ENCODE measurements at regions not wholly inside any gene's neighbourhood (a gene's known extent, or its start where the extent isn't known, plus 50 kb on each side); places are given as distances from the start of the nearest gene placed in this dataset.

DNA sequence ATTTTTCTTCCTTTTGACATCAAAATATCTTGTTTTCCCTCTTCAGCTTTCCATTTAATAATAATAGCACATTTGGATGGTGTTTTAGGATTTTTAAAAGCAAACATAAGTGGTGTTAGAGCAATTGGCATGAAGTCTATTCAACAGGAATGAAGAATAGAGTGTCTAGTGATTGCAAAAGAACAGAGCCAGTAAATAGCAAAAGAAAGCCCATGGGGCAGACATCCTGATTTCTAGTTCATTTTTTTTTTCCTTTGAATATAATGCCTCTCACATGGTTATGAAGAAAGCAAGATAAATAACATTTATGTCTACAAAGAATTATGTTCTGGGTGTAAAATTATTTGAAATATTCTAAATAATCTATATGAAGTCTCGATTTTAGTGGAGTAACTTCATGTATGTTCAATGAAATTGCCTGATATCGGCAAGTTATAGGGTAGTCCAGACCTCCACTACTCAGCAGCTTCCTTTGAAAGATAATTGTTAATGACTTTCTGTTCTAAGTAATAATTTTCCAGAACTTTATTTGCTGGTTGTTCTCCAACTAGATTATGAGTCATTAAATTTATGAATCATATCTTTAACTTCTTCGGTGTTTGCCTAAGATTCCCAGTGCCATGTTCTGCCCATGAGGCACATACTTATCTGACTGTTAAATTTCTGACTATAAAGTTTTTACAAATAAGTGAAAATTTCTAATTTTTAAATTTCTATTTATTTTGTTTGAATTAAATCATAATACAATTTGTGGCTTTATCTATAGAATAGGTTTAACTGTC, 587.9 kb downstream of the TLL1 start:
- TF ChIP-seq, protein P1, sequence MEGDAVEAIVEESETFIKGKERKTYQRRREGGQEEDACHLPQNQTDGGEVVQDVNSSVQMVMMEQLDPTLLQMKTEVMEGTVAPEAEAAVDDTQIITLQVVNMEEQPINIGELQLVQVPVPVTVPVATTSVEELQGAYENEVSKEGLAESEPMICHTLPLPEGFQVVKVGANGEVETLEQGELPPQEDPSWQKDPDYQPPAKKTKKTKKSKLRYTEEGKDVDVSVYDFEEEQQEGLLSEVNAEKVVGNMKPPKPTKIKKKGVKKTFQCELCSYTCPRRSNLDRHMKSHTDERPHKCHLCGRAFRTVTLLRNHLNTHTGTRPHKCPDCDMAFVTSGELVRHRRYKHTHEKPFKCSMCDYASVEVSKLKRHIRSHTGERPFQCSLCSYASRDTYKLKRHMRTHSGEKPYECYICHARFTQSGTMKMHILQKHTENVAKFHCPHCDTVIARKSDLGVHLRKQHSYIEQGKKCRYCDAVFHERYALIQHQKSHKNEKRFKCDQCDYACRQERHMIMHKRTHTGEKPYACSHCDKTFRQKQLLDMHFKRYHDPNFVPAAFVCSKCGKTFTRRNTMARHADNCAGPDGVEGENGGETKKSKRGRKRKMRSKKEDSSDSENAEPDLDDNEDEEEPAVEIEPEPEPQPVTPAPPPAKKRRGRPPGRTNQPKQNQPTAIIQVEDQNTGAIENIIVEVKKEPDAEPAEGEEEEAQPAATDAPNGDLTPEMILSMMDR (IDR thresholded peaks at IDR 0.05; ENCODE audit: insufficient read depth, low read length, poor library complexity, severe bottlenecking) = no peak
- TF ChIP-seq EZH2phosphoT487 (conservative IDR thresholded peaks at IDR 0.05; ENCODE audit: low read length) = no peak
- Histone ChIP-seq H3K27me3 (ENCODE audit: low read length) (no peaks in the 10 kb centered on the region), H3F3A (ENCODE audit: insufficient read depth) (no peaks in the 10 kb centered on the region), H3K9me2 (replicated peaks; ENCODE audit: insufficient read depth, low read length) (no peaks in the 10 kb centered on the region), H3K36me3 (ENCODE audit: low read length) (no peaks in the 10 kb centered on the region), H3K9ac (ENCODE audit: low read length) (no peak overlapping the region), H3K27ac (ENCODE audit: low read depth, low read length) (no peak overlapping the region), H3K79me2 (ENCODE audit: insufficient read depth, low read length) (no peaks in the 10 kb centered on the region), H4K20me1 (ENCODE audit: low read depth, low read length) (no peaks in the 10 kb centered on the region), H3K9me3 (ENCODE audit: insufficient read depth, low read length) (no peaks in the 10 kb centered on the region), H3K4me2 (ENCODE audit: low read depth, low read length, poor library complexity, severe bottlenecking) (no peak overlapping the region), H3K4me3 (ENCODE audit: insufficient read depth, low read length, poor library complexity, severe bottlenecking) (no peak overlapping the region), H2AFZ (ENCODE audit: low read depth, low read length, severe bottlenecking) (no peak overlapping the region)

DNA sequence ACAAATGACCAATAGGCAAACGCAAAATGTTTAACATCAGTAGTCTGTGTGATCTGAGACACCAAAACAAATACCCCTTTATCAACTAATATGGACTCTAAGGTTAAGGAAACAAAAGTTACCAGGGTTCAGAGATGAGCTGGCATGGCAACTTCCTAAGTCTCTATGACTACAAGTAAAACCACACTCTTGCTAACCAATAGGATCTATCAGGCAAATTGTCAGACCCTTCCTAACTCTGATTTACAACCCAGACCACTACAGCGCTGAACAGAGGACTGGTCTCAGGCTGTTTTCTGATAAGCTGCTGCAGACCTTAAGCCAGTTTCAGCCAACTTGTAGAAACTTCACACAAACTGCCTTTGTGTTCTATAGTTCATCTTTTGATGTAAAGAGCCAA, 608.0 kb downstream of the TLL1 start:
- H3F3A ChIP-seq (ENCODE audit: insufficient read depth) = no peaks in the 10 kb centered on the region
- no peaks in the 10 kb centered on the region for H3K36me3 ChIP-seq (ENCODE audit: low read length)
- no peak overlapping the region for H3K4me3 ChIP-seq (ENCODE audit: insufficient read depth, low read length, poor library complexity, severe bottlenecking)
- H3K9me3 ChIP-seq (ENCODE audit: insufficient read depth, low read length) = no peaks in the 10 kb centered on the region
- H2AFZ ChIP-seq (ENCODE audit: low read depth, low read length, severe bottlenecking) = no peak overlapping the region
- H4K20me1 ChIP-seq (ENCODE audit: low read depth, low read length) = no peaks in the 10 kb centered on the region
- H3K27ac ChIP-seq (ENCODE audit: low read depth, low read length) = no peak overlapping the region
- H3K79me2 ChIP-seq (ENCODE audit: insufficient read depth, low read length) = no peaks in the 10 kb centered on the region
- no peaks in the 10 kb centered on the region for H3K27me3 ChIP-seq (ENCODE audit: low read length)
- TF ChIP-seq, protein P1 (IDR thresholded peaks at IDR 0.05; ENCODE audit: insufficient read depth, low read length, poor library complexity, severe bottlenecking) = no peak
- TF ChIP-seq EZH2phosphoT487 (conservative IDR thresholded peaks at IDR 0.05; ENCODE audit: low read length) = no peak
- no peaks in the 10 kb centered on the region for H3K9me2 ChIP-seq (replicated peaks; ENCODE audit: insufficient read depth, low read length)
- H3K9ac ChIP-seq (ENCODE audit: low read length) = no peak overlapping the region
- H3K4me2 ChIP-seq (ENCODE audit: low read depth, low read length, poor library complexity, severe bottlenecking) = no peak overlapping the region

DNA sequence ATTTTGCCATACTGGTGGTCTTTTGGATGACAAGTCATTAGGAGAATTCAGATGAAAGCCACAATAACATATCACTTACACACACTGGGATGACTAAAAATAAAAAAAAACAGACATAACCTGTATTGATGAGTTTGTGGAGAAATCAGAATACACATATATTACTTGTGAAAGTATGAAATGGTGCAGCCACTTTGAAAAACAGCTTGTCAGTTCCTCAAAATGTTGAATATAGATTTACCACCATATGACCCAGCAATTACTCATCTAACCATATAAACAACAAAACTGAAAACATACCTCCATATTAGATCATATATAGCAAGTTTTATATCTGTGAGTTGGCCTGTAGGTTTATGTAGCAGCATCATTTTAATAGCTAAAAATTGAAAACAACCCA, 608.7 kb downstream of the TLL1 start:
- Histone ChIP-seq H3K9me2 (replicated peaks; ENCODE audit: insufficient read depth, low read length) (no peaks in the 10 kb centered on the region), H3K9me3 (ENCODE audit: insufficient read depth, low read length) (no peaks in the 10 kb centered on the region), H3K4me3 (ENCODE audit: insufficient read depth, low read length, poor library complexity, severe bottlenecking) (no peak overlapping the region), H2AFZ (ENCODE audit: low read depth, low read length, severe bottlenecking) (peak overlapping the region; percentile 36), H3K27ac (ENCODE audit: low read depth, low read length) (no peak overlapping the region), H3K27me3 (ENCODE audit: low read length) (no peaks in the 10 kb centered on the region), H3K9ac (ENCODE audit: low read length) (no peak overlapping the region), H3F3A (ENCODE audit: insufficient read depth) (no peaks in the 10 kb centered on the region), H4K20me1 (ENCODE audit: low read depth, low read length) (no peaks in the 10 kb centered on the region), H3K4me2 (ENCODE audit: low read depth, low read length, poor library complexity, severe bottlenecking) (no peak overlapping the region), H3K36me3 (ENCODE audit: low read length) (no peaks in the 10 kb centered on the region), H3K79me2 (ENCODE audit: insufficient read depth, low read length) (no peaks in the 10 kb centered on the region)
- TF ChIP-seq EZH2phosphoT487 (conservative IDR thresholded peaks at IDR 0.05; ENCODE audit: low read length) = no peak
- TF ChIP-seq, protein P1 (IDR thresholded peaks at IDR 0.05; ENCODE audit: insufficient read depth, low read length, poor library complexity, severe bottlenecking) = no peak

Data from SU-DHL-6 (cell line).